OCI-LY7 (cell line): ENCODE measurements at regions not wholly inside any gene's neighbourhood (a gene's known extent, or its start where the extent isn't known, plus 50 kb on each side); places are given as distances from the start of the nearest gene placed in this dataset.

Source experiments
- BruUV-seq: library from RNA; stranded (reverse); fragments of 400-500 nt; replicated peaks from 2 replicates; lab custom pipeline; 2021; lab: Mats Ljungman, UMichigan
- CTCF ChIA-PET: fragments of 300-600 bp; sonication (Branson Sonifier 250); formaldehyde crosslinking; loops from one replicate; lab custom pipeline; 2022; ENCODE audit warnings: antibody characterized with exemption; ENCODE audit not compliant: unreplicated experiment; lab: Charles Lee
- POLR2A ChIA-PET: fragments of 300-600 bp; sonication (Branson Sonifier 250); formaldehyde crosslinking; loops from one replicate; lab custom pipeline; 2022; ENCODE audit warnings: antibody characterized with exemption; lab: Charles Lee
- DNase-seq: peaks from one replicate; pipeline ENCODE4 v3.0.0-alpha.2; 2015; ENCODE audit warnings: low spot score
- H2AFZ ChIP-seq: fragments of 200-600 bp; sonication (generic), shearing (Covaris generic); 2 replicates; pipeline ENCODE4 v1.6.1; 2014; ENCODE audit warnings: mild to moderate bottlenecking, antibody characterized with exemption, low read length, moderate library complexity
- H3K27ac ChIP-seq: fragments of 200-600 bp; sonication (generic); 2 replicates; pipeline ENCODE4 v1.5.1; 2014; ENCODE audit warnings: mixed run types, low read depth, mild to moderate bottlenecking, moderate library complexity, low read length, inconsistent platforms; ENCODE audit not compliant: poor library complexity, severe bottlenecking
- H3K36me3 ChIP-seq: fragments of 200-600 bp; sonication (generic); 2 replicates; pipeline ENCODE4 v1.6.1; 2014; ENCODE audit warnings: mild to moderate bottlenecking, antibody characterized with exemption, low read length, moderate library complexity, mixed read lengths; ENCODE audit not compliant: insufficient read depth
- H3K4me1 ChIP-seq: fragments of 200-600 bp; sonication (generic); 2 replicates; pipeline ENCODE4 v1.5.1; 2014; ENCODE audit warnings: mild to moderate bottlenecking, low read length; ENCODE audit not compliant: insufficient read depth, poor library complexity, severe bottlenecking
- H3K4me2 ChIP-seq: fragments of 200-600 bp; sonication (generic); 2 replicates; pipeline ENCODE4 v1.6.1; 2014; ENCODE audit warnings: mild to moderate bottlenecking, low read length
- H3K4me3 ChIP-seq: fragments of 200-600 bp; sonication (generic); 2 replicates; pipeline ENCODE4 v1.5.1; 2014; ENCODE audit warnings: mild to moderate bottlenecking, low read depth, low read length; ENCODE audit not compliant: poor library complexity, severe bottlenecking
- H3K79me2 ChIP-seq: fragments of 200-600 bp; sonication (generic); 2 replicates; pipeline ENCODE4 v1.6.1; 2016; ENCODE audit warnings: low read depth, mild to moderate bottlenecking, low read length, moderate library complexity, mixed read lengths; ENCODE audit not compliant: insufficient read depth
- H3K9me2 ChIP-seq: fragments of 200-600 bp; sonication (generic); 2 replicates; pipeline ENCODE4 v1.6.1; 2016; ENCODE audit warnings: mild to moderate bottlenecking, low read length, mixed read lengths; ENCODE audit not compliant: insufficient read depth
- H3K9me3 ChIP-seq: fragments of 200-600 bp; sonication (generic); 2 replicates; pipeline ENCODE4 v1.6.1; 2014; ENCODE audit warnings: mild to moderate bottlenecking, mixed run types, low read length, mixed read lengths
- H4K20me1 ChIP-seq: fragments of 200-600 bp; sonication (generic); 2 replicates; pipeline ENCODE4 v1.6.1; 2014; ENCODE audit warnings: mild to moderate bottlenecking, antibody characterized with exemption, low read length, moderate library complexity, mixed read lengths; ENCODE audit not compliant: insufficient read depth
- CTCF ChIP-seq: fragments of 200-600 bp; sonication (generic); conservative IDR thresholded peaks from 2 replicates; pipeline ENCODE4 v1.5.1; 2014; ENCODE audit warnings: mild to moderate bottlenecking, antibody characterized with exemption, low read length, moderate library complexity, mixed read lengths
- EZH2phosphoT487 ChIP-seq: fragments of 200-600 bp; sonication (generic); IDR thresholded peaks from 2 replicates; pipeline ENCODE4 v1.6.1; 2018; ENCODE audit warnings: low read depth, borderline replicate concordance, mild to moderate bottlenecking, mixed run types, antibody characterized with exemption, low read length, moderate library complexity, mixed read lengths
- intact Hi-C: fragments of 100-400 bp; cut with micrococcal nuclease; formaldehyde crosslinking; loops from one replicate; pipeline ENCODE4 v1.10.0; 2022; ENCODE audit not compliant: unreplicated experiment

DNA sequence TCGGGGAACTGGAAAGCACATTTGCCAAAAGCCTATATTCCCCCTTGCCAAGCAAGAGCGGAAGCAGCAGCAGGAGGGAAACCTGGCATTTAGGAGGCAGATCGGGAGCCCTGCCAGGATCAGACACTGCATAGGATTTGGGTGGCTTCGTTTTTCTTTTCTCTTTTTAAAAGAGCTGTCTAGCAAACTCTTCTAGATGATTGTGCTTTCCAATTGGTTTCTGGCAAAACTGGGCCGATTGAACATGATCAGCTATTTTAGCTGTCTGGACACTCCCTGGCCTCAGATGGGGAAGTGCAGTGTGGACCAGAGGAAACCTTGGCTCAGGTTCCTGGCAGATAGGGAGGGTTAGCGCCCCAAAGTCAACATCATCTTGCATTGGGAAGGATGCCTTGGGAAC, 414.0 kb upstream of the KAZN start:
- no peak for DNase-seq
- no peak overlapping the region for H3K4me2 ChIP-seq
- POLR2A ChIA-PET, result interaction anchor here (0.7 kb wide), 1 partner anchor 181 kb away, joined by 3 read pairs; no protein-coding TSS in a partner anchor
- no peaks in the 10 kb centered on the region for H4K20me1 ChIP-seq
- BruUV-seq, result no TSS peak
- intact Hi-C loops, result no loop called here
- H3K79me2 ChIP-seq, result no peaks in the 10 kb centered on the region
- H3K4me1 ChIP-seq, result peaks cover 36% of the 10 kb centered on the region
- H3K9me3 ChIP-seq, result no peaks in the 10 kb centered on the region
- H3K36me3 ChIP-seq, result no peaks in the 10 kb centered on the region; the same call in 1 of the 2 replicates
- CTCF ChIA-PET, result interaction anchor here (0.6 kb wide), 1 partner anchor 71 kb away, joined by 3 read pairs; no protein-coding TSS in a partner anchor
- H3K4me3 ChIP-seq, result no peak overlapping the region
- no peak for TF ChIP-seq CTCF
- no peak for TF ChIP-seq EZH2phosphoT487
- H3K9me2 ChIP-seq, result no peaks in the 10 kb centered on the region
- no peak overlapping the region for H3K27ac ChIP-seq
- H2AFZ ChIP-seq, result no peak overlapping the region

DNA sequence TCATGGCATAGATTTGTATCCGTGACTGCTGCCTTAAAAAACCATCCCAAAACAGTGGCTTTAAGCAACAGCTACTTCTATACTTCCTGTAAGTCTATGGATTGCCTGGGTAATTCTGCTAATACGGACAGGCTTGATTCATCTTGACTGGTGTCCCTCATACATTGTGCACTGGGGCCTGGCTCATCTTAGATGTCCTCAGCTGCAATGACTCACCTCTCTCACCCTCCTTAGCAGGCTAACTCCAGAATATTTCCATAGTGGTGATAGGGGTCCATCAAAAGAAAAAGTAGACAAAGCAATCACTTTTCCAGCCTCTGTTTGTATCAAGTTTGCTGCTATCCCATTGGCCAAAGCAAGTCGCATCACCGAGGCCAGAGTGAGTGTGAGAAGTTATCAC, 409.1 kb upstream of the KAZN start:
- Histone ChIP-seq H3K79me2 (no peaks in the 10 kb centered on the region), H3K4me2 (no peak overlapping the region), H3K36me3 (no peaks in the 10 kb centered on the region; the same call in 1 of the 2 replicates), H3K9me3 (no peaks in the 10 kb centered on the region), H2AFZ (no peak overlapping the region), H3K4me3 (no peak overlapping the region), H3K9me2 (no peaks in the 10 kb centered on the region), H4K20me1 (no peaks in the 10 kb centered on the region), H3K27ac (no peak overlapping the region), H3K4me1 (peaks cover 2% of the 10 kb centered on the region)
- POLR2A ChIA-PET, result interaction anchor here (1.2 to 1.9 kb wide), 4 partner anchors 9 to 47 kb away, joined by 3 to 4 read pairs (median 4); no protein-coding TSS in a partner anchor
- CTCF ChIA-PET, result no interaction called here
- TF ChIP-seq EZH2phosphoT487 (no peak), CTCF (no peak)
- intact Hi-C loops, result no loop called here
- no TSS peak for BruUV-seq
- DNase-seq, result no peak

DNA sequence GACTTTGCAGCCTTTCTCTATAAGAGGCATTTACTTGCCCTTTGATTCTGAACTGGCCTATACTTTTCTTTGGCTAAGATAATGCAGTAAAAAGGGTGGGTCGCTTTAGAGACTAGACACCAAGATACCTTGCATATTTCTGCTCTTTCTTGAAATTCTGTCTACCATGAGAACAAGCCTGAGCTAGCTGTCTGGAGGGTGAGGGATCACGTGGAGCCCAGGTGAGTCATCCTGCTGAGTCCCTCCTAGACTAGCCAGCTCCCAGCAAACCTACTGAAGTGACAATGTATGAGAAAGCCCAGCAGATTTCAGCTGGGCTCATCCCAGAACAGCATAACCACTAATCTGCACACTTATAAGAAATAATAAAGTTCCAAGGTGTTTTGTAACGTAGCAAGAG, 408.0 kb upstream of the KAZN start:
- H3K9me2 ChIP-seq, result no peaks in the 10 kb centered on the region
- H3K4me1 ChIP-seq, result no peaks in the 10 kb centered on the region
- intact Hi-C loops, result no loop called here
- H2AFZ ChIP-seq, result no peak overlapping the region
- no peak overlapping the region for H3K4me2 ChIP-seq
- H4K20me1 ChIP-seq, result no peaks in the 10 kb centered on the region
- BruUV-seq, result no TSS peak
- no peaks in the 10 kb centered on the region; the same call in 1 of the 2 replicates for H3K36me3 ChIP-seq
- no peak for DNase-seq
- H3K79me2 ChIP-seq, result no peaks in the 10 kb centered on the region
- H3K27ac ChIP-seq, result no peak overlapping the region
- TF ChIP-seq EZH2phosphoT487 (no peak), CTCF (no peak)
- no peaks in the 10 kb centered on the region for H3K9me3 ChIP-seq
- H3K4me3 ChIP-seq, result no peak overlapping the region
- CTCF ChIA-PET, result no interaction called here
- POLR2A ChIA-PET, result interaction anchor here (1.9 kb wide), 1 partner anchor 46 kb away, joined by 4 read pairs; no protein-coding TSS in a partner anchor
